SK-N-SH treated with all-trans-retinoic acid at 6 μM for 48 hours (cell line): ENCODE measurements at regions not wholly inside any gene's neighbourhood (a gene's known extent, or its start where the extent isn't known, plus 50 kb on each side); places are given as distances from the start of the nearest gene placed in this dataset.

ENCODE experiments used
- ATAC-seq: fragments of 200-7000 bp; cut with Tn5 transposase; 3 replicates; pipeline ENCODE4 v1.9.1; 2020; ENCODE audit warnings: mild to moderate bottlenecking, moderate library complexity
- BACH2 ChIP-seq: fragments of 250-450 bp; sonication (Bioruptor Pico); IDR thresholded peaks from 2 replicates; pipeline ENCODE4 v1.9.0; 2021; ENCODE audit warnings: mild to moderate bottlenecking, borderline replicate concordance
- CREB5 ChIP-seq: fragments of 250-450 bp; sonication (Bioruptor Pico); IDR thresholded peaks from 2 replicates; pipeline ENCODE4 v1.5.1; 2020; ENCODE audit warnings: low read depth, mild to moderate bottlenecking, moderate library complexity
- CSDC2 ChIP-seq: fragments of 250-450 bp; sonication (Bioruptor Pico); IDR thresholded peaks from 2 replicates; pipeline ENCODE4 v1.5.0; 2020; ENCODE audit warnings: mild to moderate bottlenecking, moderate library complexity
- CSRNP3 ChIP-seq: fragments of 250-450 bp; sonication (Bioruptor Pico); IDR thresholded peaks from 2 replicates; pipeline ENCODE4 v1.5.1; 2021; ENCODE audit warnings: mild to moderate bottlenecking, moderate library complexity
- ESRRG ChIP-seq: fragments of 250-450 bp; sonication (Bioruptor Pico); IDR thresholded peaks from 2 replicates; pipeline ENCODE4 v1.6.1; 2021; ENCODE audit warnings: mild to moderate bottlenecking
- GLIS3 ChIP-seq: fragments of 250-450 bp; sonication (Bioruptor Pico); IDR thresholded peaks from 2 replicates; pipeline ENCODE4 v1.5.0; 2020; ENCODE audit warnings: mild to moderate bottlenecking, moderate library complexity
- ISL1 ChIP-seq: fragments of 250-450 bp; sonication (Bioruptor Pico); IDR thresholded peaks from 2 replicates; pipeline ENCODE4 v2.1.2; 2022; ENCODE audit warnings: mild to moderate bottlenecking, moderate library complexity
- OSR1 ChIP-seq: fragments of 250-450 bp; sonication (Bioruptor Pico); IDR thresholded peaks from 2 replicates; pipeline ENCODE4 v1.8.0; 2022; ENCODE audit warnings: moderate library complexity, mild to moderate bottlenecking, inconsistent platforms
- PATZ1 ChIP-seq: fragments of 250-450 bp; sonication (Bioruptor Pico); IDR thresholded peaks from 2 replicates; pipeline ENCODE4 v1.8.0; 2020; ENCODE audit warnings: mild to moderate bottlenecking, moderate library complexity, borderline replicate concordance
- POU6F1 ChIP-seq: fragments of 250-450 bp; sonication (Bioruptor Pico); IDR thresholded peaks from 2 replicates; pipeline ENCODE4 v1.8.0; 2021; ENCODE audit warnings: low read depth, mild to moderate bottlenecking, moderate library complexity, borderline replicate concordance
- PPARA ChIP-seq: fragments of 250-450 bp; sonication (Bioruptor Pico); IDR thresholded peaks from 2 replicates; pipeline ENCODE4 v1.5.0; 2020; ENCODE audit warnings: mild to moderate bottlenecking, borderline replicate concordance
- RARB ChIP-seq: fragments of 250-450 bp; sonication (Bioruptor Pico); IDR thresholded peaks from 2 replicates; pipeline ENCODE4 v1.8.0; 2021; ENCODE audit warnings: mild to moderate bottlenecking, moderate library complexity
- SNAI2 ChIP-seq: fragments of 250-450 bp; sonication (Bioruptor Pico); IDR thresholded peaks from 2 replicates; pipeline ENCODE4 v1.5.0; 2020; ENCODE audit warnings: mild to moderate bottlenecking, moderate library complexity
- TCF4 ChIP-seq: fragments of 250-450 bp; sonication (Bioruptor Pico); IDR thresholded peaks from 2 replicates; pipeline ENCODE4 v1.8.0; 2021; ENCODE audit warnings: mild to moderate bottlenecking, moderate library complexity, borderline replicate concordance
- TOX ChIP-seq: fragments of 250-450 bp; sonication (Bioruptor Pico); IDR thresholded peaks from 2 replicates; pipeline ENCODE4 v1.8.0; 2021; ENCODE audit warnings: mild to moderate bottlenecking, moderate library complexity, borderline replicate concordance
- TSHZ2 ChIP-seq: fragments of 250-450 bp; sonication (Bioruptor Pico); IDR thresholded peaks from 2 replicates; pipeline ENCODE4 v1.5.0; 2020; ENCODE audit warnings: mild to moderate bottlenecking, moderate library complexity
- ZC3H10 ChIP-seq: fragments of 250-450 bp; sonication (Bioruptor Pico); IDR thresholded peaks from 2 replicates; pipeline ENCODE4 v1.5.1; 2021; ENCODE audit warnings: mild to moderate bottlenecking, moderate library complexity
- ZFP3 ChIP-seq: fragments of 250-450 bp; sonication (Bioruptor Pico); IDR thresholded peaks from 2 replicates; pipeline ENCODE4 v1.5.0; 2020; ENCODE audit warnings: mild to moderate bottlenecking, moderate library complexity
- ZNF565 ChIP-seq: fragments of 450-650 bp; formaldehyde crosslinking; conservative IDR thresholded peaks from 2 replicates; pipeline ENCODE4 v1.5.0; 2020; ENCODE audit warnings: low read depth, mild to moderate bottlenecking, moderate library complexity
- ZNF70 ChIP-seq: fragments of 450-650 bp; formaldehyde crosslinking; IDR thresholded peaks from 2 replicates; pipeline ENCODE4 v1.5.0; 2020; ENCODE audit warnings: mild to moderate bottlenecking, moderate library complexity
- ZNF8 ChIP-seq: fragments of 450-650 bp; formaldehyde crosslinking; IDR thresholded peaks from 2 replicates; pipeline ENCODE4 v1.5.0; 2020; ENCODE audit warnings: mild to moderate bottlenecking, moderate library complexity

GRCh38 chr3:25170021-25170420 is 258.0 kb upstream of the RARB start:
- ATAC-seq = no peak
- TF ChIP-seq ISL1 (CRISPR knock-in tag) = no peak
- no peak for TF ChIP-seq CREB5 (CRISPR knock-in tag)
- TF ChIP-seq TSHZ2 (CRISPR knock-in tag) = no peak
- TF ChIP-seq ESRRG = no peak
- no peak for TF ChIP-seq CSDC2 (CRISPR knock-in tag)
- TF ChIP-seq ZNF8 = no peak
- no peak for TF ChIP-seq OSR1 (CRISPR knock-in tag)
- TF ChIP-seq RARB = no peak
- no peak for TF ChIP-seq ZNF565 (CRISPR knock-in tag)
- no peak for TF ChIP-seq PATZ1 (CRISPR knock-in tag)
- TF ChIP-seq BACH2 = no peak
- TF ChIP-seq TCF4 = no peak
- TF ChIP-seq POU6F1 (CRISPR knock-in tag) = no peak
- no peak for TF ChIP-seq CSRNP3
- TF ChIP-seq ZNF70 = no peak
- TF ChIP-seq SNAI2 = no peak
- TF ChIP-seq PPARA (CRISPR knock-in tag) = no peak

- TF ChIP-seq ZNF565 (CRISPR knock-in tag) (no peak), SNAI2 (no peak), TCF4 (peak; percentile 51; the same call in 1 of the 2 replicates), CSRNP3 (no peak), ZC3H10 (CRISPR knock-in tag) (no peak)
Observed at GRCh38 chr3:25171118-25171807, 256.8 kb upstream of the RARB start.

GRCh38 chr3:25171897-25172296 is 256.2 kb upstream of the RARB start:
- ATAC-seq = no peak
- TF ChIP-seq ZNF8 (no peak), ZC3H10 (CRISPR knock-in tag) (no peak), ESRRG (no peak), TOX (CRISPR knock-in tag) (no peak), ZFP3 (CRISPR knock-in tag) (no peak), PATZ1 (CRISPR knock-in tag) (no peak), ZNF565 (CRISPR knock-in tag) (no peak), POU6F1 (CRISPR knock-in tag) (no peak), ZNF70 (no peak), PPARA (CRISPR knock-in tag) (no peak), RARB (no peak), SNAI2 (no peak), GLIS3 (CRISPR knock-in tag) (no peak), CSDC2 (CRISPR knock-in tag) (no peak), BACH2 (no peak), ISL1 (CRISPR knock-in tag) (no peak)
- TF ChIP-seq, all 23 proteins: peak for 0

More at GRCh38 chr3:25171118-25171807, 256.8 kb upstream of the RARB start:
- ATAC-seq = peak; percentile 40
